Glomerular endothelial cell (primary cell): ENCODE measurements at regions not wholly inside any gene's neighbourhood (a gene's known extent, or its start where the extent isn't known, plus 50 kb on each side); places are given as distances from the start of the nearest gene placed in this dataset.

Source experiments
- DNase-seq: peaks from one replicate; pipeline ENCODE4 v3.0.0-alpha.2; 2011; ENCODE audit warnings: low read depth, low spot score; ENCODE audit errors: extremely low read depth

DNA sequence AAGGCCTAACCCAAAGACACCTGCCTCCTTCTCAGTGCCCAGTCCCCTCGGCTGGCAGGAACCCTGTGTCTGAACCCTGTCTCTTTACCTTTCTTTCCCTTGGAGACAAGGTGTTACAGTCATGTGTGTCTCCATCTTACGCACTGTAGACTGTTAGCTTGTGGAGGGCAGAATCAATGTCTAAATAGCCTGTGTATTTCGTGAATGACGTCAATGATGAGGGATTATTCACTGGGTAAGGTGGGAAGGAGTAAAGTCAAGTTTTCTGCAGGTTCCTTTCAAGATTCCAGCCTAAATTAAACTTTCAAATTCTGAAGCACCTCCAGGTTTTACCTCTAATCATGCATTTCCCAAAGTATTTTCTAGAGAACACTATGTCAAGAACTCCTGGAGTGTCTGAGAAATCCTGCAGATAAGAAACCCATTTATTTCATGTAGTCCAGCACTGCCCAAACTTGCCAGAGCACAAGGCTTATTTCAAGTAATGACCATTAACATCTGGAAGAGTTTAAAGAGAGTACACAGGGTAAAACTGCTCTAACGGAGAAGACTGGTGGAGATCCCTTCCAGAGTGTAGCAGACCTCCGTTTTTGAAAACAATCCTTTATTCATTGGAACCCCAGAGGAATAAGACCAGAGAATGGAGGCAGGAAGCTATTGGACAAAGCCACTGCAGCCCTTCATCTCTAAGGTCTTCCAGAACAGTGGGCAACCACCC is 72.8 kb downstream of the KCNF1 start:
- no peak for DNase-seq

DNA sequence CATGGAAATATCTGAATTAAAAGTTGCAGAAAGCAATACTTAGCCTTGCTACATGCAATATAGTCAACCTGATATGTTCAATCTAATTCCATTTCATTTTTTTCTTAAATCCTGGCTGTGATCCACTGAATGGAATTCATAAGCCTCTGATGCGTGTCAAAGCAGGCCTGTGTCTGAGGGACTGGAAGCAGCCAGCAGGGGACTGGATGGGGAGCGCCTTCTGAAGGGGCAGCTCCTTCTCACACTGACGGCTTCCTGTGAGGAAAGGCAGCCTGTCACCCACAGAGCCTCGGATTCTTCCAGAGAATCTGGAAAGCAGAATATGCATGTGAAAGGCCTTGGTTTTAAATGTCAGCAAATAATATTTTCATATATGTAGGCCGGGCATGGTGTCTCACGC is 73.5 kb downstream of the KCNF1 start:
- no peak for DNase-seq

DNA sequence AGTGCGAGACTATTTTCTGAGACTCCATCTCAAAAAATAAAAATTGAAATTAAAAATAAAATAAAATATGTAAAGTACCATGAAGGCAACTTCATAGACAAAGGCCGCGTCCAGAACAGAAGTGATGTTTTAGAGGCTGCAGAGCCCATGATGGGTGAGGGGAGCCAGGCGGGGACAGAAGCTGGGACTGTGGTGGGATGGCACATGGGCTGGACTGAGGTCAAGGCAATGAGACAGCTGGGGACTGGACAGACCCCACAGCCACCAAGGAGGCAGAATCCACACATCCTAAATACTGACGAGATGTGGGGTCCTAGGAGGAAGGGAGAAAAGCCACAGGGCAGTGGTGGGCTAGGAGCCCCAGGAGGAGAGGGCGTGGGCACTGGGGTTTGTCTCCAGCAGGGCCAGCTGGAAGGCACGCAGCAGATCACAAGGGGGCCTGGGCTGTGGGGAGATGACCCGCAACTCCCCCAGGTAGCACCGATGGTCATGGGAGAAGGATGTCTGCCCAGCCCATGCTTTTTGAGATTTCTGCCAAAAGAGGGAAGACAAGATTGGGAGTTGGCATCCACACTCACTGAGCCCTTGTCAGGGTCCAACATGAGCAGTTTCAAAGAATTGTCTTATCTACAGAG is 74.3 kb downstream of the KCNF1 start:
- no peak for DNase-seq

DNA sequence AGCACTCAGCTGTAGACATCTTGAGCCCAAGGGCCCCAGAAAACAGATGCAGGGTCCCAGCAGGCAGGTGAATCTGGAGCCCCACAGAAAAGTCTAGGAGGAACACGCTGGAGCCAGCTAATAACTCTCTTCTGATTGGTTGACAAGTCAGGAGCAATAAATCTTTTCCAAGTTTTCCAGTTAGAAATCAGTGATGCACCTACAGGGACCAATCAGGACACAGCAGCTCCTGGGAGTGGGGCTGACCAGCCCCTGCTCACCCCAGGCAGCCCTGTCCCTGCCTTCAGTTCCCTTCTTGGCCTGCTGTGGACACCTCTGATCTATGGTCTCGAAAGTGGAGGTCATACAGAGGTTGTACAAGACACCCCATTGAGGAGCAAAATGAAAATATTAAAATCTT is 75.7 kb downstream of the KCNF1 start:
- DNase-seq: no peak

DNA sequence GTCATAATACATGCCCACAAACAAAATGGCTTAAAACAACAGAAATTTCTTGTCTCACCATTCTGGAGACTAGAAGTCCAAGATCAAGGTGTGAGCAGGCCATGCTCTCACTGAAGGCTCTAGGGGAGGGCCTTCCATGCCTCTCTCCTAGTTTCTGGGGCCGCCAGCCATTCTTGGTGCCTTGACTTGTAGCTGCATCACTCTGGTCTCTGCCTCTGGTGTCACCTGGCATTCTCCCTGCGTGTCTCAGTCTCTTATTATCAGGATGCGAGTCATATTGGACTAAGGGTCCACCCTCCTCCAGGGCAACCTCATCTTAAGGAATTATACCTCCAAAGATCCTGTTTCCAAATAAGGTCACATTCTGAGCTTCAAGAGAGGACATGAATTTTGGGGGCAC is 76.1 kb downstream of the KCNF1 start:
- no peak for DNase-seq

DNA sequence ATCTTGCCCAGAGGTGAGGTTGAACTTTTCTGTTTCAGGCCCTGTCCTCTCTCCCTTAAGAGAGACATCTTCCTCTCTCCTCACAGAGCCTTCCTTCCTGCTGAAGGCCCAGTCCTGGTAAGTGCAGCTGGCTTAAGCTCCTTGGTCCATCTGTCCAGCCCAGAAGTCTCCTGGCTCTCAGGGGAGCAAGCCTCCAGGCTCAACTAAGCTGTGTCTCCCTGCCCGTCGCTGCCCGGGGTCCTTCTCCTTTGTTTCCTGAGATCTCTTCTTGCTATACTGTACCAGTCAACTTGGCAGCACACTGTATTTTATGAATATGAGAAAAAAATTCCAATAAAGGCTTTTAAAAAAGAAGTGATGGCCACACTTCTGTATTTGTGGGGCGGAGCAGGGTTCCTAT is 77.4 kb downstream of the KCNF1 start:
- DNase-seq: no peak

DNA sequence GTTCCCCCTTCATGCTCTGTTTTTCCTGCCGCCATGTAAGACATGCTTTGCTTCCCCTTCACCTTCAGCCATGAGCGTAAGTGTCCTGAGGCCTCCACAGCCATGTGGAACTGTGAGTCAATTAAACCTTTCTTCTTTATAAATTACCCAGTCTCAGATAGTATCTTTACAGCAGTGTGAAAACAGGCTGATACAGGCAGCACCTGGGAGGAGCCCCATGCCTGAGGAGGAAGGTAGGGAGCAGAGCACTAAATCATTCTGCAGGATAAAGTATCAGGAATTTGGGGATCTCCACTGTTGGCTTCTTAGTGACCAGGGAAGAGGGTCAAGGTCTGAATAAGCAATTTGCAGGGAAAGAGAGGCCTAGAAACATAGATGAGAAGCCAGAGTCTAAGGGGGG is 78.0 kb downstream of the KCNF1 start:
- DNase-seq: no peak

DNA sequence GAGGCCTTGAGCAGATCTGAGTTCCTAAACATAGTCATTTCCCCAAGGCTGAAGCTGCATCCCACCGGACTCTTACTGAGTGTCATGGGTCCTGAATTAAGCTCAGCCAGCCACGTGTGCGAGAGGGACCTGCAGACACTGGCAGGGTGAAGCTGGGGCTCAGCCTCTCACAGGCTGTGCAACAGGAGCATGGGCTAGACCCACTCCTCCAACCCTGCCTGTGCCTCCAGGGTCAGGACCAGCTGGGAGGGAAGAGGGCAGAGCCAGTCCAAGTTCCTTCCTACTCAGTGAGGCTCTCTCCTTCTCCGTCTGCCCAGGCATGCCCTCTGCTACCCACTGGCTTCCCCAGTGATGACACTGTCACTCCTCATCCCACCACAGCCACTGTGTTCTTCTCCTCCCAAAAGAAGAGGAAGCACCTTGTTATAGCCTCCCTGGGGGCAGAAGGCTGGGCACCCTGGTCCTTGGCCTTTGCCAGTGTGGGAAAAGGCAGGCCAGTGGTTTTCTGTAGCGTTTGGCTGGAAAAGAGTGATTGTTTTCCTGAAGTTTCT is 78.9 kb downstream of the KCNF1 start:
- no peak for DNase-seq

DNA sequence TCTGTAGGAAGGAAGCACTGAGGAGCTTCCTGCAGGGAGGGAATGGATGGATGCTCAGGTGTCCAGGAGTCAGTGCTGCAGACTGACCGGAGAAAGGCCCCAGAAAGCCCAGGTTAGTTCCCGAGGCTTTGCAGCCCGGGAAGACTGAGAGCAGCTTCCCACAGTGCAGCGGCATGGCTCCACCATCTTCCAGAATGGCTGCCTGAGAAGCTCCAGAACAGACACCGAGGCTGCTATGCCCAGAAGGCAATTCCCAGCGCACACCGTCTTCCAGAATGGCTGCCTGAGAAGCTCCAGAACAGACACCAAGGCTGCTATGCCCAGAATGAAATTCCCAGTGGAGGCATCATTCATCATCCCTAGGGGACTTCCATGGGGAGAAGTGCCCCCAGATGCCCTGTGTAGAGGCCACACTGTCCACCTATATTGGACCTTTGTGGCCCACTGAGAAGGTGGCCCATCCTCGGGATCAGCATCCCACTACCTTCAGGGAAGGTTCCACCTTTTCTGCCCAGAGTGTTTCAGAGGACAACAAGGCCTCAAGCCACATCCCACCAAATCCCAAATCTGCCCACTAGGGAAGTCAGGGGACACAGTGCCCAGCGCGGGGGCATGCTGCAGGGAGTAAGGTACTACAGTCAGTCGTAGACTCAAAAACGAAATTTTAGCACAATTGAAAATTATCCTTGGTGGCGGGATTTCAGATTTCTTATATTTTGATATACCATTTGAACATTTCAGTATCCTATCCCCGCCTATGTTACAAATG is 80.5 kb downstream of the KCNF1 start:
- DNase-seq: no peak

DNA sequence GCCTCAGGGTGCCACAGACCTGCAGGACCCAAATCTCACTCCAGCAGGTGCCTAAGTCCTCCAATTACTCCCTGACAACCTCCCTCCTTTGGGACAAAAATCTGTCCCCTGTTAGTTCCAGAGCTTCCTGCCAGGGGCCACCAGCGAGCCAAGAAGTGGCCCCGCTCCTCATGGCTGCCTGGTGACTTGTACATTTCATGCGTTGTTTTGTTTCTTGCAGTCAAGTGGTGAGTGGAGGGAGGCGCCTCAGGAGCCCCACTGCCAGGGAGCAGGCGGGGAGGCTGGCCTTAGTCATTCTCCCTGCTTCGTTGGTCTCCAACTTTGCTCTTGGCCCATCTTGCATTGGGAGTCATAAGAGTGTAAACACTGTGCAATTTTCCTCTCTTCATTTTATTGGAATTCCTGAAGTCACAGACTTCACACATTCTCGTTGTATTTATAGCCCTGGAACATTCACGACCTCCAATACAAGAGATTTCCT is 81.3 kb downstream of the KCNF1 start:
- no peak for DNase-seq

DNA sequence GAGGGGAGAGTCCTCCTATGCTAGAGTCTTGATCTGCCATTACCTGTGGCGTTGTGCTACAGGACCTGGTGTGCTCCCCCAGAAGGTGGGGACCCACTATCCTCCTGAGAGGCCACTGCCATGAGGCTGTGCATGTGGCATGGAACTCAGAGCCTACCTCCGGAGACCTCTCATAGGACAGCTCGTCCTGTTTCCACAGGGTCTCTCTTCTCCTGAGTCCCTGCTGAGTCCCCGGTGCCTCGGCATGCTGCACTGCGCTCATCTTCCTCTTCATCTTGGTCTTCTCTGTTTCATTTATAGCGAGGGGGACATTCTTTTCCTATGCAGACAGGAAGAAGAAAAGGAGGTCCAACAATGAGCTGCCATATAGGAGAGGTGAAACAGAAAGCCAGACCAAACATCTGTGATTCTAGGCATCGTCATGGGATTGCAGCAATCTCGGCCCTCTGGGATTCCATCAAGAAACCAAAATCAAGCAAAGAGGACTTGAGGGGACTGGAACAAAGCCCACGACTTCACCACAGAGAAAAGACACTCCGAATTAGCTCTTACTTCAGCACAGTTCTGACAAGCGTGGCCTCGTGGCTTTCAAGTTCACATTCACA is 83.7 kb downstream of the KCNF1 start:
- DNase-seq: no peak

DNA sequence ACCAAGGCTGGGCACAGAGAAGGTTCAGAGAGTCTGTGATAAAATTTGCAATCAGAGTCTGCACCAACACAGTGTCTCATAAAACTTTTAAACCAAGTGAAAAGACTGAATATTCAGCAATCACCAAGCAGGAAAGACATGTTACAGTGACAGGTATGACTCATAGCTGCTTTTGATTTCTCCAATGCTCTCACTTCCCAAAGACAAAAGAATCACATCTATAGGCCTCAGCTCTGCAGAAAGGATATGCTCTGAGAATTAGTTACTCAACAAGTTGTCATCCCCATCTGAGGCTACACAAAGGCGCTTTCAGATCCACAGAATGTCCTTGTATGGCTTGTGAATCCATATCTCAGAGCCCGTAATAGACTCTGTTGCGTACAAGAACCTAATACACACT is 92.5 kb downstream of the KCNF1 start:
- peak; percentile 12 for DNase-seq

DNA sequence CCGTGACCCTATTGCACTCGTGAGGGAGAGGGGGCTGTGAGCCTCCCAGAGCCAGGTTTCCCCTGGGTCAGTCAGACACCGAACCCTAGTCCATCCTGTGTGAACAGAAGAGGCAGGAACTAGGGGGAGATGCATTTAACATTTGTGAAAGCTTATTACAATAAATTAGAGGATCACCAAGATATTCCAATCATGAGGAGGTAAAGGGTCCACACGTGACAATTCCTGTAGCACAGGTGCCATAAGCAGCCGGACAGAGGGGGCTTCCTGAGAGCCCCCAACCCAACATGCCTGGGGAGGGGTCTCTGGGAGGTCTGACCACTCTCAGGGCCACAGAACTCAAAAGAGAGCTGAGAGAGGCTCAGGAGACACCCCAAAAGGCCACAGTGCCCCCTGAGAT is 93.3 kb downstream of the KCNF1 start:
- DNase-seq: no peak

DNA sequence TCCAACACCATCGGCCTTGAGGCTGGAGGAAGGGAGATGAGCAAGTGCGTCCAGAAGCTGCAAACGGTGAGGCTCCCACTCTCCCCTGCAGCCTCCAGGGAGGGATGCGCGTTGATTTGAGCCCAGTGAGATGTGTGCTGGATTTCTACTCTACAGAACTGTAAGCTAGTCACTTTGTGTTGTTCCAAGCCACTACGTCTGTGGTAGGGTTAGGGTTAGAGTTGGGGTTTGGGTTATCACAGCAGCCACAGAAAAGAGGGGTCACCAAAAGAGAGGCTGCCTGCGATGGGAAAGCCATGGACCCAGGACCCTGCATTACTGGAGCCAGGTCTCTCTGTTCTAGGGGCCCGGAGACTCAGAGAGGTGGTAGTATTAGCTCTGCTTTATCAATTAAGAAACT is 94.5 kb downstream of the KCNF1 start:
- DNase-seq: no peak

DNA sequence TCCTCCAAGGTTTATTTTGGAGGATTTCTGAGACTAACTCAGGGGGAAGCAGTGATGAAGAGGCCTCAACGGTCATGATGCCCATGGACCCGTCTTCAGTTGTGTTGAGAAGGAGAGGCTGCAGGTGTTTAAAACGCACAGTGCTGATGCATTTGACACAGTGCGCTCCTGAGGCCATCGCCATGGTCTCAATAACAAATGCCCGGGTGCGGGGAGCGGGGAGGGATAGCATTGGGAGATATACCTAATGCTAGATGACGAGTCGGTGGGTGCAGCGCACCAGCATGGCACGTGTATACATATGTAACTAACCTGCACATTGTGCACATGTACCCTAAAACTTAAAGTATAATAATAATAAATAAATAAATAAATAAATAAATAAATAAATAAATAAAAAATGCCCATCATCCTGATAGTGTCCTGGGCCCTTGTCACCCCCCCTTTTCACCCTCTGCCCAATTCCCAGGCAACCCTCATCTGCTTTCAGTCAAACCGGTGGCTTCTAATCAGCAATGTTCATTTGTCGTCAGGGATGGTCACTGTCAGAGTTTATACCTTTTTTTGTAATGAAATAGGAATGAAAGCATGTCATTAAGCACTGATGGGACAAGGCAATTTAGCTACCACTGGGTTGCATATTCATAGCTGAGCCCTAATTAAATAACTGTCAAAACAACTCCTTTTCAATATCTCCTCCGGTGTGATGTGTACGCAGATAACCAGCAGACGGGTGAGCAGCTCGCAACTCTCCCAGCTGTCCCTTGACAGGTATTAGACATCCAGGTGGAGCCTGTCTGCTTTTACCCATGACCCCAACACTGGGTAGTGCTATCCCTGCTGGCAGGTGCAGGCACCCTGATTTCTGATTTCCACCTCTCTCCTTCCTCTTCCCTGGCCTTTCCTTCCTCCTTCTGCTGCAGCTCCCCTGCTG is 95.9 kb downstream of the KCNF1 start:
- DNase-seq: no peak

DNA sequence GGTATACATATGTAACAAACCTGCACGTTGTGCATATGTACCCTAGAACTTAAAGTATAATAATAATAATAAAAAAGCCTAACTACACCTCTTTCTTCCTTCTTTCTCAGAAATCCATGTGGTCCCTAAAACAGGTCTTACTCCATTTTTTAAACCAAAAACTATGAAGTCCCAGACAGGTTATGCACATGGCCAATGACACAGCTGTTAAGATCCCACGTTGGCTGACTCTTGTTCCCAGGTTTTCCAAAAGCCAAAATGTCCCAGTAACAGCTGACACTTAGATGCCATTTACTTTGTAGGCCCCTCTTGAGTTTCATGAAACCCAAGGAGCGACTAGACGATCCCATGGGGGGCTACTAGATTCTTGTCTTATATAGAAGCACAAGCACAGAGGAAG is 97.0 kb downstream of the KCNF1 start:
- DNase-seq: no peak

DNA sequence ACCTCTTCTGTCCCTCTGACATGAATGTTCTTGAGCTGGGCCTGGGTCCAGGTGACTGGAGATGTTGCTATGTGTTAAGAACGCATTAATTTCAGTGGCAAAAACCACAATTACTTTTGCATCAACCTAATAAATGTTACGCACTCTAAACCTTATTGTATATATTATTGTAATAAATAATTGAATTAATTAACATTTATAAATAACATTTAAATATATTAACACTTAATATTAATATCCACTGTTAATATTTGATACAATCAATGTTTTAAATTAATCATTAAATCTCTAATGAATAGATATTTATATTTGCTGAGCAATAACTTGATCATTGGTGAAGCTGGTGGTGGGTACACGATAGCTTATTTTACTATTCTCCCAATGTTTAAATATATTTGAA is 97.4 kb downstream of the KCNF1 start:
- DNase-seq: no peak

DNA sequence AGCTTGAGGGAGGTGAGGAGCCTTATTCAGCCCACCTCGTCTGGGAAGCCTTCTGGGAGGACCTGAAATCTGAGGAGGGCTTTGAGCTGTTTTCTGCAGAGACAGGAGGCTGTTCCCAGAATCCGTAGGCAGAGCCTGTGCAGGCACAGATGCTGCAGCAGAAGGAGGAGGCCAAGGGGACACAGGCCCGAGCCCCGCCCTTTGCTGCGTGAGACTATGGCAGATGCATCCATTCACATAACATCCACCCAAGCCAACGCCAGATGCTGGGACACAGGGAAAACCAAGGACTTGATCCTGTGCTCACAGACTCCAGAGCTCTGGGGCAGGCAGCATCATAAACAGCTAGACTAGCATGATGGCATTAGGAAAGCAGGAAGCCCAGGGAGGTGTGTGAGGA is 98.2 kb downstream of the KCNF1 start:
- no peak for DNase-seq

DNA sequence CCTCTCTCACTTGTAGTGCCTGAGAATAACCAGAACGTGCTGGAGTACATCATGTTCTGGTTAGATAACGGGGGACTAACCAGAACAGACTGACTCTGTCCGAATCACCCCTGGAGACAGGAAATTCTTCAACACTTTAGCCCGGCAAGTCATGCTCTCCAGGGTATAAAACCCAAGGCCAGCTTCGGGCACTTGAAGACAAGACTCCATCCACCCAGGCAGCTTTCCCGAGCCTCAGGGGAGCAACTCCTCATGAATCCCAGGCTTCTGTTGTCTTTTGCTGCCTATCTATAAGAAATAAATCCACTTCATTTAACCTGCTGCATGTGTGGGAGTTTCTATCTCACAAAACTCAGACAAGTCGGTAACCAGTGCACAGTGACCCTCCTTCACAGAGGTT is 99.6 kb downstream of the KCNF1 start:
- no peak for DNase-seq

DNA sequence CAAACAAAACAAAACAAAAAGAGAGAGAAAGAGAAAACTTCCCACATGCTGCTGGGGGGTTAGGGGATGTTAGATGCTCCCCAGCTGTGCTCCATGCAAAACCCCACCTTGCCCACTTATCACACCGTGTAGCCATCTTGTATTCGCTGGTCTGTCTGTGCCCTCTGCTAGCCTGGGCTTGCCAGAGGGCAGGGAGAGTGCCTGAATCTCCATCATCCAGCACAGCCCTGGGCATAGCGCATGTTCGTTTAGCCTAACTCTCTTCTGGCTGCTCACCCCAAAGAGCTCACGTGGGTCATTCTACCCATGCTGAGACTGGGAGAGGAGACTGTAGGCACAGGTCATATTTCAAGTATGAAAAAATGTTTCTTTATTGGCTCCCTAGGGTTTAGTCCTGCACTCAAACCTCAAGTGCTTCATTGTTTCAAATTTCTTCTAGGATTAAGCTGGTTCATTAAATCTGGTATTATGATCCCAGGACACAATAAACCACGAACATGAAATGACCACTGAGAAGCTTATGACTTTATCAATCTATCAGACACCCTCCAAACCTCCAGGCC is 100.5 kb downstream of the KCNF1 start:
- DNase-seq: no peak
